Vagina (tissue), 2 donors: ENCODE measurements at regions not wholly inside any gene's neighbourhood (a gene's known extent, or its start where the extent isn't known, plus 50 kb on each side); places are given as distances from the start of the nearest gene placed in this dataset.

Experiments
- DNase-seq, 2 donors: peaks; one replicate each; pipeline ENCODE4 v3.0.0-alpha.2; 2017; ENCODE audit errors: extremely low spot score in 2 of 2
- H3K27ac ChIP-seq: fragments of 200-600 bp; sonication (generic); one replicate; pipeline ENCODE4 v1.5.1; 2019
- H3K27me3 ChIP-seq: fragments of 200-600 bp; sonication (generic); one replicate; pipeline ENCODE4 v1.5.1; 2019
- H3K36me3 ChIP-seq, 2 donors: fragments of 200-600 bp; sonication (generic); one replicate each; pipeline ENCODE4 v1.5.1; 2017 to 2019
- H3K4me1 ChIP-seq: fragments of 200-600 bp; sonication (generic); one replicate; pipeline ENCODE4 v1.5.1; 2019
- H3K4me3 ChIP-seq, 2 donors: fragments of 200-600 bp; sonication (generic); 1 replicate in 1 of 2; 2 replicates in 1 of 2; pipeline ENCODE4 v1.5.1; 2016 to 2019
- H3K9me3 ChIP-seq: fragments of 200-600 bp; sonication (generic); one replicate; pipeline ENCODE4 v1.5.1; 2019
- CTCF ChIP-seq, 3 experiments: fragments of 450-650 bp in 2 of 3; fragments of 200-600 bp in 1 of 3; sonication (generic) in 1 of 3; IDR thresholded peaks; one replicate each; pipeline ENCODE4 v1.5.1; 2017 to 2019; ENCODE audit warnings: antibody characterized with exemption in 3 of 3, mild to moderate bottlenecking in 2 of 3, moderate library complexity in 2 of 3
- POLR2A ChIP-seq, 2 donors: fragments of 450-650 bp; IDR thresholded peaks; one replicate each; pipeline ENCODE4 v1.6.1; 2017; ENCODE audit warnings: antibody characterized with exemption in 2 of 2, mild to moderate bottlenecking in 2 of 2, moderate library complexity in 2 of 2
- POLR2AphosphoS5 ChIP-seq, 2 donors: sonication (generic); formaldehyde crosslinking; IDR thresholded peaks; one replicate each; pipeline ENCODE4 v1.9.0; 2017; ENCODE audit warnings: antibody characterized with exemption in 2 of 2, mild to moderate bottlenecking in 2 of 2, low read depth in 1 of 2; ENCODE audit not compliant: insufficient read depth in 1 of 2
- intact Hi-C: fragments of 100-400 bp; cut with DNase I; formaldehyde crosslinking; loops from one replicate; pipeline ENCODE4 v1.15.1; 2023

- no peaks in the 10 kb centered on the region for H3K9me3 ChIP-seq
- intact Hi-C loops: no loop called here
- DNase-seq: no peak
- H3K4me3 ChIP-seq: no peak overlapping the region
- H3K27ac ChIP-seq: no peak overlapping the region
- H3K27me3 ChIP-seq: no peaks in the 10 kb centered on the region
- no peak for TF ChIP-seq POLR2A (IDR thresholded peaks at IDR 0.05)
- H3K36me3 ChIP-seq: no peaks in the 10 kb centered on the region
- H3K4me1 ChIP-seq: no peaks in the 10 kb centered on the region
These were observed 282.9 kb upstream of the PKDCC start for GRCh38 chr2:41764919-41765318.

DNA sequence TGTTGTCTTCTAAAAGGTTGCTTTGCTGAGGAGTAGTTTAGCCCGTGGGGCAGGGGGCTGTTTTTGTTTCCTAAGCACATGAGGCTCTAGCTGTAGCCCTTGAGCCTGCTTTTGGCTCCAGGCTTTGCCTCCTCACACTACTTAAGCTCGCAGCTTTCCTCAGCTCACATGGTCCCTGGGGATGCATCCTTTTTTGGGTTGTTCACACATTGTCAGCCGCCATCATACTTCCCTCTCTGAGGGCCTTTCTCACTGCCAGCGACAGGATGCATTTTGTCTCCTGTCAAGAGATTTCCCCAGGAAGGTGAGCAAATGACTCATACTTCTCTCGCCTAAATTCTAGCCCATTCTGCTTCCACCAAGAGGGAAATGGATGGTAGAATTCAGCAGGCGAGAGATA, 279.5 kb upstream of the PKDCC start:
- H3K4me1 ChIP-seq: no peaks in the 10 kb centered on the region
- TF ChIP-seq POLR2AphosphoS5 (IDR thresholded peaks at IDR 0.05; ENCODE audit: insufficient read depth in 1 of 2, low read depth in 1 of 2): no peak
- no peak for TF ChIP-seq POLR2A (IDR thresholded peaks at IDR 0.05)
- TF ChIP-seq CTCF (IDR thresholded peaks at IDR 0.05): no peak
- no peak overlapping the region for H3K27ac ChIP-seq
- intact Hi-C loops: no loop called here
- no peak overlapping the region for H3K4me3 ChIP-seq
- DNase-seq: no peak
- no peaks in the 10 kb centered on the region for H3K9me3 ChIP-seq
- no peaks in the 10 kb centered on the region for H3K36me3 ChIP-seq
- H3K27me3 ChIP-seq: no peaks in the 10 kb centered on the region

GRCh38 chr2:41771710-41772109, 276.1 kb upstream of the PKDCC start:
- Histone ChIP-seq H3K4me3 (no peak overlapping the region), H3K36me3 (no peaks in the 10 kb centered on the region), H3K27me3 (no peaks in the 10 kb centered on the region), H3K9me3 (no peaks in the 10 kb centered on the region), H3K27ac (no peak overlapping the region), H3K4me1 (no peaks in the 10 kb centered on the region)
- DNase-seq: no peak
- TF ChIP-seq POLR2A (IDR thresholded peaks at IDR 0.05) (no peak), POLR2AphosphoS5 (IDR thresholded peaks at IDR 0.05; ENCODE audit: insufficient read depth in 1 of 2, low read depth in 1 of 2) (no peak), CTCF (IDR thresholded peaks at IDR 0.05) (no peak)
- intact Hi-C loops: no loop called here

GRCh38 chr2:41772697-41773096, 275.1 kb upstream of the PKDCC start:
- intact Hi-C loops: no loop called here
- Histone ChIP-seq H3K27ac (no peak overlapping the region), H3K27me3 (no peaks in the 10 kb centered on the region), H3K4me3 (no peak overlapping the region), H3K4me1 (no peaks in the 10 kb centered on the region), H3K9me3 (no peaks in the 10 kb centered on the region), H3K36me3 (no peaks in the 10 kb centered on the region)
- TF ChIP-seq POLR2A (IDR thresholded peaks at IDR 0.05) (no peak), POLR2AphosphoS5 (IDR thresholded peaks at IDR 0.05; ENCODE audit: insufficient read depth in 1 of 2, low read depth in 1 of 2) (no peak), CTCF (IDR thresholded peaks at IDR 0.05) (no peak)
- DNase-seq: no peak

GRCh38 chr2:41774011-41774605, 273.7 kb upstream of the PKDCC start:
- Histone ChIP-seq H3K4me3 (no peak overlapping the region), H3K4me1 (no peaks in the 10 kb centered on the region), H3K27me3 (no peaks in the 10 kb centered on the region), H3K27ac (no peak overlapping the region), H3K9me3 (no peaks in the 10 kb centered on the region), H3K36me3 (no peaks in the 10 kb centered on the region)
- TF ChIP-seq POLR2A (IDR thresholded peaks at IDR 0.05) (no peak), CTCF (IDR thresholded peaks at IDR 0.05) (no peak), POLR2AphosphoS5 (IDR thresholded peaks at IDR 0.05; ENCODE audit: insufficient read depth in 1 of 2, low read depth in 1 of 2) (no peak)
- no peak for DNase-seq
- intact Hi-C loops: no loop called here
